NOMO-1 (cell line): ENCODE measurements at regions not wholly inside any gene's neighbourhood (a gene's known extent, or its start where the extent isn't known, plus 50 kb on each side); places are given as distances from the start of the nearest gene placed in this dataset.
A peak's percentile ranks its signal among the peaks of the same experiment; 100 is the strongest.
"Not testable (repeated sequence)": the region's sequence is repeated elsewhere in the genome, so short reads cannot be mapped to it uniquely, and the experiment has no call there.

Source experiments
- DNase-seq, 2 experiments: peaks; one replicate each; lab custom pipeline; 2025; ENCODE audit not compliant: unreplicated experiment in 2 of 2; lab: John Stamatoyannopoulos, UW

DNA sequence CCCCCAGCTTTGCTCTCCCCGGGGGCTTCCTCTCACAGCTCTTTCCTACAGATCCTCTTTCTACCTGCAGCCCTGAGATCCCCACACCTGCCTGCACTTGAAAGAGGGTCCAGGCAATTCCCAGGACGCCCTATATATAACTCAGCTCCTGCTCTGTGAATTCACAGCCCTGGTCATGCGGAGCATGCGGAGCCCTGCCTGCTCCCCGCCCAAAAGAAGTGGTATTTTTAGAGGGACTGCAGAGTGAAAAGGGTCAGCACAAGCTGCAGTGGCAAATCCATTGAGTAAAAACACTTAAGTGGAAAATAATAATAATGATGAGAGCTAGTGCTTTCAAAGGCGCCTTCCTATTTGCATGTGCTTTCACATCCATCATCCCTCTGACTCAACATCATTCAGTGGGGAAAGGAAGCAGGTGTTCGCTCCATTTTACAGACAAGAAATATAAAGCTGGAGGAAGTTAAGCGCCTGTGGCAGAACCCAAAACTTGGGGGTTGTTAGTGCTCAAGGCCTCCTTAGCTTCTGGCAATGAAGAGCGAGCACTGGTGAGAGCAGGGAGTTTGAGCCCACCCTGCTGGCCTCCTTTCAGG is 76.3 kb upstream of the LIPC start:
- DNase-seq = no peak

DNA sequence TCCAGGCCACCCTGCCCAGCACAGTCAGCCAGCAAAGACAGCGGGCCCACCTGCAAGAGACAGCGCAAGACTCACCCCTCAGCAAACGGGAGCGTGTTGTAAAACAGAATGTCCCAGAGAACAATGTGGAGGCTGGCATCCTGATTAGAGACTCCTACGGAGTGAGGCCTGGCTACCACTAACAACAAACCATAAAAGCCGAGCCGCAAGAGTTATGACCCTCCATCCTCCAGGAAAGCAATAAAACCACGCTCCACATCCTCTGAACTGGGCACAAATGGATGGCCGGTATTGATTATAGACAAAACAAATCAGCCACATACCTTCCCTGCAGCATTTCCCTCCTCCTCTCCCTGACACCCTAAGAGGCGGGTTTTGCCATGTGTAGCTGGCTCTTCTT is 75.8 kb upstream of the LIPC start:
- no peak for DNase-seq

- DNase-seq = no peak
These were observed 74.0 kb upstream of the LIPC start for GRCh38 chr15:58357529-58358476.

DNA sequence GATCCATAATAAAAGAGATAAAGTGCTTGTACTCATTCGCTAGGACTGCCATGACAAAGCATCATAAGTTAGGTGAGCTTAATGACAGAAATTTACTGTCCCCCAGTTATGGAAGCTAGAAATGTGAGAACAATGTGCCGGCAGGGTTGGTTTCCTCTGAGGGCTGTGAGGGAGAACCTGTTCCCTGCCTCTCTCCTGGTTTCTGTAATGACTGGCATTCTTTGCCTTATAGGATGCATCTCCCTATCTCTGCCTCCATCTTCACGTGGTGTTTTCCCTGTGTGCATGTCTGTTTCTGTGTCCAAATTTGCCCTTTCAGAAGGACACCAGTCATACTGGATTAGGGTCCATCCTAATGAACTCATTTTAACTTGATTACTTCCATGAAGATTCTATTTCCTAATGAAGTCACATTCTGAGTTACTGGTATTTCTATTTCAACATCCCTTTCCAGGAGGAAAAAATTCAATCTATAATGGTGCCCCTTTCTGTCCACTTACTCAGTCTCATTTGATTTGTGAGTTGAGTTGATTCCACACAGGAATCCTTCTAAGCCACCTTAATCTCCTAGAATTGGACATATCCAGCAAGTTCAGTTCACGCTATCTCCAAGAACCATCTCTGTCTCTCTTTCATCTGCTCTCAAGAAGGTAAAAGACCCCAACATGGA is 71.2 kb upstream of the LIPC start:
- DNase-seq = no peak

GRCh38 chr15:58361273-58361759 is 70.5 kb upstream of the LIPC start:
- DNase-seq = peak; percentile 42 to 55

- DNase-seq = no peak
These were observed 69.4 kb upstream of the LIPC start for GRCh38 chr15:58362262-58362922.

- DNase-seq = not testable (repeated sequence)
These were observed 68.7 kb upstream of the LIPC start for GRCh38 chr15:58363118-58363517.

DNA sequence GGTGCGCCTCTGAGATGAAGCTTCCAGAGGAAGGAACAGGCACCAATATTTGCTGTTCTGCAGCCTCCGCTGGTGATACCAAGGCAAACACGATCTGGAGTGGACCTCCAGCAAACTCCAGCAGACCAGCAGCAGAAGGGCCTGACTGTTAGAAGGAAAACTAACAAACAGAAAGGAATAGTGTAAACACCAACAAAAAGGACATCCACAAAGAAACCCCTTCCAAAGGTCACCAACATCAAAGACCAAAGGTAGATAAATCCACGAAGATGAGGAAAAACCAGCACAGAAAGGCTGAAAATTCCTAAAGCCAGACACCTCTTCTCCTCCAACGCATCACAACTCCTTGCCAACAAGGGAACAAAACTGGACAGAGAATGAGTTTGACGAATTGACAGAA is 68.1 kb upstream of the LIPC start:
- DNase-seq = not testable (repeated sequence)

DNA sequence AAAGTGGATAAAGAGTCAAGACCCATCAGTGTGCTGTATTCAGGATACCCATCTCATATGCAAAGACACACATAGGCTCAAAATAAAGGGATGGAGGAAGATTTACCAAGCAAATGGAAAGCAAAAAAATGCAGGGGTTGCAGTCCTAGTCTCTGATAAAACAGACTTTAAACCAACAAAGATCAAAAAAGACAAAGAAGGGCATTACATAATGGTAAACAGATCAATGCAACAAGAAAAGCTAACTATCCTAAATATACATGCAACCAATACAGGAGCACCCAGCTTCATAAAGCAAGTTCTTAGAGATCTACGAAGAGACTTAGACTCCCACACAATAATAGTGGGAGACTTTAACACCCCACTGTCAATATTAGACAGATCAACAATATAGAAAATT is 66.7 kb upstream of the LIPC start:
- DNase-seq = not testable (repeated sequence)

- DNase-seq = no peak
These were observed 62.5 kb upstream of the LIPC start for GRCh38 chr15:58369261-58369701.

DNA sequence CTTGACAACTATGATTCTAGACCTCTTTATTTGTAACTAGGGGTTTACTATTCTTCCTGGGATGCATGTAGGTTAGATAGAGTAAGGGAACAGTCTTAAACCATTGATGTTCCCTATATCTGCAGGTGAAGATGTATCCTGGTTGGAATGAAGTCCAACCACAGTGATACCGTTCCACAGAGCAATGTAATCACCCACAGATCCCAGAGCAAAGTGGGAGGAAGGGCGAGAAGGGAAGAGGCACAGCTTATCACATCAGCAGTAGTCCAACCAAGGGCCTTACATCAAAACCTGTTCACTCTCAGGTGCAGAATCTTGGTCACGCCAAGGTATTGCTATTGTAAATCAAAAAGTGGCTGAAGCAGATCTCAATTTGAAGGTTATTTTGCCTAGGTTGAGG is 61.8 kb upstream of the LIPC start:
- no peak for DNase-seq

DNA sequence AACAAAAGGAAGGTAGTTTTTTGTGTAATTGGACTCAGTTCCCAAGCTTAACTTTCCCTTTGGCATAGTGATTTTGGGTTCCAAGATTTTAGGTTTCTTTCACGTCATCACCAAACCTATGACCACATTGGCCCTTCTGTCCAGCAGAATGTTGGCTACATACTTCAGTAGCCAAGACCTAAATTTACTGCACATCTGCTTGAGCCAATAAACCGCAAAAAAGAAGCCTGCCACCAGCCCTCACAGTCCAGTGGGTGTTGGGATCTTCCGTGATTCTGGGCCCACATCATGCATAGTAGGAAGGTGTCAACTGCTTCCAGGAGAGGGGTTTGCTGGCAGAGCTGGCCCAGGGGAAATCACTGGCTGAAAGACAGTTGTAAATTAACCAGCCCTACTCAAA is 57.6 kb upstream of the LIPC start:
- DNase-seq = no peak

DNA sequence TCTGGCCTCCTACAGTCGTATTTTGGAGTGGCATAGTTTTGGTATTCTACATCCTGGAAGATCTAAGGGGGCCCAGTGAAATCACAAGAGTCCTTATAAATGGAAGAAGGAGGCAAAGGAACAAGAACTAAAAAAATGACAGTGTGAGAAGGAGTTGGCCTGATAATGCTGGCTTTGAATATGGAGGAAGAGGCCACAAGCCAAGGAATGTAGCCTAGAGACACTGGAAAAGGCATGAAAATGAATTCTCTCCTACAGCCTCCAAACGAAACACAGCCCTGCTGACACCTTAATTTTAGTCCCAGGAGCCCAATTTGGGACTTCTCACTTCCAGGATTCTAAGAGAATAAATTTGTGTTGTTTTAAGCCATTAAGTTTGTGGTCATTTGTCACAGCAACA is 54.6 kb upstream of the LIPC start:
- no peak for DNase-seq

GRCh38 chr15:58378241-58379085 is 53.3 kb upstream of the LIPC start:
- no peak for DNase-seq

GRCh38 chr15:58379454-58379853 is 52.3 kb upstream of the LIPC start:
- not testable (repeated sequence) for DNase-seq

GRCh38 chr15:58380280-58380945 is 51.4 kb upstream of the LIPC start:
- DNase-seq = no peak

- no peak for DNase-seq
These were observed 50.1 kb upstream of the LIPC start for GRCh38 chr15:58381697-58382096.
